GM23338 (cell line): ENCODE measurements at regions not wholly inside any gene's neighbourhood (a gene's known extent, or its start where the extent isn't known, plus 50 kb on each side); places are given as distances from the start of the nearest gene placed in this dataset.

Source experiments
- ATAC-seq: fragments of 200-7000 bp; cut with Tn5 transposase; 3 replicates; pipeline ENCODE4 v1.9.1; 2020
- DNase-seq: peaks from one replicate; pipeline ENCODE4 v3.0.0-alpha.2; 2015; ENCODE audit warnings: low spot score
- H2AFZ ChIP-seq: fragments of 200-600 bp; sonication (generic); 2 replicates; pipeline ENCODE4 v1.8.0; 2016; ENCODE audit warnings: antibody characterized with exemption, mild to moderate bottlenecking, moderate library complexity
- H3F3A ChIP-seq: fragments of 200-600 bp; sonication (generic); replicated peaks from 2 replicates; pipeline ENCODE4 v1.8.0; 2017; ENCODE audit warnings: antibody characterized with exemption, mixed run types, low read depth
- H3K27ac ChIP-seq: fragments of 200-600 bp; sonication (generic); 2 replicates; pipeline ENCODE4 v1.6.1; 2016; ENCODE audit warnings: low read depth
- H3K27me3 ChIP-seq: fragments of 200-600 bp; sonication (generic); 2 replicates; pipeline ENCODE4 v1.8.0; 2016; ENCODE audit warnings: mild to moderate bottlenecking, mixed run types, moderate library complexity; ENCODE audit not compliant: insufficient read depth
- H3K36me3 ChIP-seq: fragments of 200-600 bp; sonication (generic); 2 replicates; pipeline ENCODE4 v1.8.0; 2016; ENCODE audit warnings: mild to moderate bottlenecking; ENCODE audit not compliant: insufficient read depth
- H3K4me1 ChIP-seq: fragments of 200-600 bp; sonication (generic); 2 replicates; pipeline ENCODE4 v1.8.0; 2016; ENCODE audit warnings: mild to moderate bottlenecking, moderate library complexity; ENCODE audit not compliant: insufficient read depth
- H3K4me2 ChIP-seq: fragments of 200-600 bp; sonication (generic); 2 replicates; pipeline ENCODE4 v1.7.1; 2017; ENCODE audit warnings: mixed run types
- H3K4me3 ChIP-seq: fragments of 200-600 bp; sonication (generic); 2 replicates; pipeline ENCODE4 v1.6.1; 2016; ENCODE audit warnings: mixed run types
- H3K79me2 ChIP-seq: fragments of 200-600 bp; sonication (generic); replicated peaks from 2 replicates; pipeline ENCODE4 v1.8.0; 2017; ENCODE audit warnings: mild to moderate bottlenecking; ENCODE audit not compliant: insufficient read depth
- H3K9me2 ChIP-seq: fragments of 200-600 bp; sonication (generic); 2 replicates; pipeline ENCODE4 v1.8.0; 2017; ENCODE audit not compliant: insufficient read depth
- H4K20me1 ChIP-seq: fragments of 200-600 bp; sonication (generic); replicated peaks from 2 replicates; pipeline ENCODE4 v1.8.0; 2017; ENCODE audit warnings: mild to moderate bottlenecking; ENCODE audit not compliant: insufficient read depth
- H3K27ac Mint-ChIP-seq: 2 replicates; pipeline ENCODE4 v1.8.0; 2020; ENCODE audit warnings: inconsistent platforms, mild to moderate bottlenecking, moderate library complexity, mixed read lengths
- H3K27me3 Mint-ChIP-seq: 3 replicates; pipeline ENCODE4 v1.8.0; 2022; ENCODE audit warnings: low read depth, mild to moderate bottlenecking, moderate library complexity, mixed read lengths, inconsistent platforms; ENCODE audit not compliant: insufficient read depth, poor library complexity
- H3K36me3 Mint-ChIP-seq: 3 replicates; pipeline ENCODE4 v1.8.0; 2021; ENCODE audit warnings: low read depth, mild to moderate bottlenecking, inconsistent platforms, moderate library complexity, mixed read lengths
- H3K4me1 Mint-ChIP-seq: 3 replicates; pipeline ENCODE4 v1.8.0; 2020; ENCODE audit warnings: mild to moderate bottlenecking, inconsistent platforms, mixed read lengths
- H3K4me3 Mint-ChIP-seq: 3 replicates; pipeline ENCODE4 v1.8.0; 2021; ENCODE audit warnings: moderate library complexity, mild to moderate bottlenecking, inconsistent platforms, mixed read lengths
- H3K9me3 Mint-ChIP-seq: 3 replicates; pipeline ENCODE4 v1.8.0; 2020; ENCODE audit warnings: moderate library complexity, mild to moderate bottlenecking, inconsistent platforms, mixed read lengths
- ETS1 ChIP-seq: IDR thresholded peaks from 2 replicates; pipeline ENCODE4 v1.6.1; 2016; ENCODE audit warnings: antibody characterized with exemption
- EZH2phosphoT487 ChIP-seq: fragments of 200-600 bp; sonication (generic); IDR thresholded peaks from one replicate; pipeline ENCODE4 v1.8.1; 2018; ENCODE audit warnings: antibody characterized with exemption; ENCODE audit not compliant: unreplicated experiment
- JUNB ChIP-seq: IDR thresholded peaks from one replicate; pipeline ENCODE4 v1.6.1; 2016; ENCODE audit warnings: antibody characterized with exemption; ENCODE audit not compliant: unreplicated experiment
- STAT1 ChIP-seq: IDR thresholded peaks from one replicate; pipeline ENCODE4 v1.6.1; 2016; ENCODE audit warnings: antibody characterized with exemption; ENCODE audit not compliant: unreplicated experiment
- ZNF331 ChIP-seq: fragments of 250-450 bp; sonication (Bioruptor Pico); IDR thresholded peaks from 2 replicates; pipeline ENCODE4 v1.5.0; 2020; ENCODE audit warnings: low read depth, mild to moderate bottlenecking, moderate library complexity
- TF ChIP-seq, protein P1 (sequence below): fragments of 250-450 bp; sonication (Bioruptor Pico); IDR thresholded peaks from 2 replicates; pipeline ENCODE4 v1.5.0; 2020; ENCODE audit warnings: mild to moderate bottlenecking, moderate library complexity
- TF ChIP-seq, protein P2 (sequence below), 2 experiments: fragments of 200-600 bp in 1 of 2; sonication (generic) in 1 of 2; conservative IDR thresholded peaks; 2 replicates each; pipeline versions ENCODE4 v1.5.1 to v1.6.1; 2016 to 2017; ENCODE audit warnings: antibody characterized with exemption in 2 of 2, low read depth in 2 of 2, mild to moderate bottlenecking in 2 of 2, moderate library complexity in 1 of 2

GRCh38 chr19:8910775-8911414, 78.7 kb downstream of the MBD3L1 start (continued):
- TF ChIP-seq, protein P1, sequence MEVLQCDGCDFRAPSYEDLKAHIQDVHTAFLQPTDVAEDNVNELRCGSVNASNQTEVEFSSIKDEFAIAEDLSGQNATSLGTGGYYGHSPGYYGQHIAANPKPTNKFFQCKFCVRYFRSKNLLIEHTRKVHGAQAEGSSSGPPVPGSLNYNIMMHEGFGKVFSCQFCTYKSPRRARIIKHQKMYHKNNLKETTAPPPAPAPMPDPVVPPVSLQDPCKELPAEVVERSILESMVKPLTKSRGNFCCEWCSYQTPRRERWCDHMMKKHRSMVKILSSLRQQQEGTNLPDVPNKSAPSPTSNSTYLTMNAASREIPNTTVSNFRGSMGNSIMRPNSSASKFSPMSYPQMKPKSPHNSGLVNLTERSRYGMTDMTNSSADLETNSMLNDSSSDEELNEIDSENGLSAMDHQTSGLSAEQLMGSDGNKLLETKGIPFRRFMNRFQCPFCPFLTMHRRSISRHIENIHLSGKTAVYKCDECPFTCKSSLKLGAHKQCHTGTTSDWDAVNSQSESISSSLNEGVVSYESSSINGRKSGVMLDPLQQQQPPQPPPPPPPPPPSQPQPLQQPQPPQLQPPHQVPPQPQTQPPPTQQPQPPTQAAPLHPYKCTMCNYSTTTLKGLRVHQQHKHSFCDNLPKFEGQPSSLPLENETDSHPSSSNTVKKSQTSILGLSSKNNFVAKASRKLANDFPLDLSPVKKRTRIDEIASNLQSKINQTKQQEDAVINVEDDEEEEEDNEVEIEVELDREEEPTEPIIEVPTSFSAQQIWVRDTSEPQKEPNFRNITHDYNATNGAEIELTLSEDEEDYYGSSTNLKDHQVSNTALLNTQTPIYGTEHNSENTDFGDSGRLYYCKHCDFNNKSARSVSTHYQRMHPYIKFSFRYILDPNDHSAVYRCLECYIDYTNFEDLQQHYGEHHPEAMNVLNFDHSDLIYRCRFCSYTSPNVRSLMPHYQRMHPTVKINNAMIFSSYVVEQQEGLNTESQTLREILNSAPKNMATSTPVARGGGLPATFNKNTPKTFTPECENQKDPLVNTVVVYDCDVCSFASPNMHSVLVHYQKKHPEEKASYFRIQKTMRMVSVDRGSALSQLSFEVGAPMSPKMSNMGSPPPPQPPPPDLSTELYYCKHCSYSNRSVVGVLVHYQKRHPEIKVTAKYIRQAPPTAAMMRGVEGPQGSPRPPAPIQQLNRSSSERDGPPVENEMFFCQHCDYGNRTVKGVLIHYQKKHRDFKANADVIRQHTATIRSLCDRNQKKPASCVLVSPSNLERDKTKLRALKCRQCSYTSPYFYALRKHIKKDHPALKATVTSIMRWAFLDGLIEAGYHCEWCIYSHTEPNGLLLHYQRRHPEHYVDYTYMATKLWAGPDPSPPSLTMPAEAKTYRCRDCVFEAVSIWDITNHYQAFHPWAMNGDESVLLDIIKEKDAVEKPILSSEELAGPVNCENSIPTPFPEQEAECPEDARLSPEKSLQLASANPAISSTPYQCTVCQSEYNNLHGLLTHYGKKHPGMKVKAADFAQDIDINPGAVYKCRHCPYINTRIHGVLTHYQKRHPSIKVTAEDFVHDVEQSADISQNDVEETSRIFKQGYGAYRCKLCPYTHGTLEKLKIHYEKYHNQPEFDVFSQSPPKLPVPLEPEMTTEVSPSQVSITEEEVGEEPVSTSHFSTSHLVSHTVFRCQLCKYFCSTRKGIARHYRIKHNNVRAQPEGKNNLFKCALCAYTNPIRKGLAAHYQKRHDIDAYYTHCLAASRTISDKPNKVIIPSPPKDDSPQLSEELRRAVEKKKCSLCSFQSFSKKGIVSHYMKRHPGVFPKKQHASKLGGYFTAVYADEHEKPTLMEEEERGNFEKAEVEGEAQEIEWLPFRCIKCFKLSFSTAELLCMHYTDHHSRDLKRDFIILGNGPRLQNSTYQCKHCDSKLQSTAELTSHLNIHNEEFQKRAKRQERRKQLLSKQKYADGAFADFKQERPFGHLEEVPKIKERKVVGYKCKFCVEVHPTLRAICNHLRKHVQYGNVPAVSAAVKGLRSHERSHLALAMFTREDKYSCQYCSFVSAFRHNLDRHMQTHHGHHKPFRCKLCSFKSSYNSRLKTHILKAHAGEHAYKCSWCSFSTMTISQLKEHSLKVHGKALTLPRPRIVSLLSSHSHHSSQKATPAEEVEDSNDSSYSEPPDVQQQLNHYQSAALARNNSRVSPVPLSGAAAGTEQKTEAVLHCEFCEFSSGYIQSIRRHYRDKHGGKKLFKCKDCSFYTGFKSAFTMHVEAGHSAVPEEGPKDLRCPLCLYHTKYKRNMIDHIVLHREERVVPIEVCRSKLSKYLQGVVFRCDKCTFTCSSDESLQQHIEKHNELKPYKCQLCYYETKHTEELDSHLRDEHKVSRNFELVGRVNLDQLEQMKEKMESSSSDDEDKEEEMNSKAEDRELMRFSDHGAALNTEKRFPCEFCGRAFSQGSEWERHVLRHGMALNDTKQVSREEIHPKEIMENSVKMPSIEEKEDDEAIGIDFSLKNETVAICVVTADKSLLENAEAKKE (CRISPR knock-in tag), result no peak
- TF ChIP-seq, protein P2, sequence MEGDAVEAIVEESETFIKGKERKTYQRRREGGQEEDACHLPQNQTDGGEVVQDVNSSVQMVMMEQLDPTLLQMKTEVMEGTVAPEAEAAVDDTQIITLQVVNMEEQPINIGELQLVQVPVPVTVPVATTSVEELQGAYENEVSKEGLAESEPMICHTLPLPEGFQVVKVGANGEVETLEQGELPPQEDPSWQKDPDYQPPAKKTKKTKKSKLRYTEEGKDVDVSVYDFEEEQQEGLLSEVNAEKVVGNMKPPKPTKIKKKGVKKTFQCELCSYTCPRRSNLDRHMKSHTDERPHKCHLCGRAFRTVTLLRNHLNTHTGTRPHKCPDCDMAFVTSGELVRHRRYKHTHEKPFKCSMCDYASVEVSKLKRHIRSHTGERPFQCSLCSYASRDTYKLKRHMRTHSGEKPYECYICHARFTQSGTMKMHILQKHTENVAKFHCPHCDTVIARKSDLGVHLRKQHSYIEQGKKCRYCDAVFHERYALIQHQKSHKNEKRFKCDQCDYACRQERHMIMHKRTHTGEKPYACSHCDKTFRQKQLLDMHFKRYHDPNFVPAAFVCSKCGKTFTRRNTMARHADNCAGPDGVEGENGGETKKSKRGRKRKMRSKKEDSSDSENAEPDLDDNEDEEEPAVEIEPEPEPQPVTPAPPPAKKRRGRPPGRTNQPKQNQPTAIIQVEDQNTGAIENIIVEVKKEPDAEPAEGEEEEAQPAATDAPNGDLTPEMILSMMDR (conservative IDR thresholded peaks at IDR 0.05; ENCODE audit: low read depth in 2 of 2), result no peak
- TF ChIP-seq JUNB, result no peak

GRCh38 chr19:8915997-8916396, 83.8 kb downstream of the MBD3L1 start:
- H3K4me1 Mint-ChIP-seq, result no peaks in the 10 kb centered on the region
- no peak overlapping the region for H3K27ac Mint-ChIP-seq
- Histone ChIP-seq H3K27me3 (no peaks in the 10 kb centered on the region), H4K20me1 (no peaks in the 10 kb centered on the region), H3K9me2 (no peaks in the 10 kb centered on the region), H3K4me1 (no peaks in the 10 kb centered on the region), H2AFZ (no peak overlapping the region), H3K27ac (no peak overlapping the region), H3K4me2 (no peak overlapping the region), H3K4me3 (no peak overlapping the region), H3K79me2 (no peaks in the 10 kb centered on the region), H3K36me3 (no peaks in the 10 kb centered on the region), H3F3A (no peaks in the 10 kb centered on the region)
- H3K4me3 Mint-ChIP-seq, result no peak overlapping the region
- H3K27me3 Mint-ChIP-seq, result peaks cover 5% of the 10 kb centered on the region
- H3K36me3 Mint-ChIP-seq, result peaks cover 21% of the 10 kb centered on the region
- H3K9me3 Mint-ChIP-seq, result peaks cover 9% of the 10 kb centered on the region
- ATAC-seq (no peak), DNase-seq (no peak)
- no peak for TF ChIP-seq ZNF331
- TF ChIP-seq STAT1, result no peak
- TF ChIP-seq ETS1, result no peak
- TF ChIP-seq EZH2phosphoT487, result no peak
